GM21381 (cell line): ENCODE measurements at regions not wholly inside any gene's neighbourhood (a gene's known extent, or its start where the extent isn't known, plus 50 kb on each side); places are given as distances from the start of the nearest gene placed in this dataset.

Experiments used
- ATAC-seq: cut with Tn5 transposase; IDR thresholded peaks from one replicate; pipeline ENCODE4 v1.9.1; 2021; ENCODE audit warnings: mild to moderate bottlenecking, moderate library complexity; ENCODE audit not compliant: unreplicated experiment

- ATAC-seq, result peak; percentile 72
These were observed 116.8 kb downstream of the TOMM20 start for GRCh38 chr1:235011599-235012435.

- ATAC-seq, result no peak
These were observed 117.5 kb downstream of the TOMM20 start for GRCh38 chr1:235011064-235011598.

- no peak for ATAC-seq
These were observed 118.9 kb downstream of the TOMM20 start for GRCh38 chr1:235009561-235010306.

GRCh38 chr1:235009074-235009473, 119.6 kb downstream of the TOMM20 start:
- no peak for ATAC-seq

GRCh38 chr1:235008239-235008638, 120.4 kb downstream of the TOMM20 start:
- no peak for ATAC-seq

- no peak for ATAC-seq
These were observed 121.8 kb downstream of the TOMM20 start for GRCh38 chr1:235006816-235007215.

GRCh38 chr1:235006132-235006721, 122.4 kb downstream of the TOMM20 start:
- no peak for ATAC-seq

- ATAC-seq, result no peak
These were observed 123.7 kb downstream of the TOMM20 start for GRCh38 chr1:235004840-235005391.

GRCh38 chr1:235004276-235004675, 124.4 kb downstream of the TOMM20 start:
- ATAC-seq, result no peak

GRCh38 chr1:235002706-235003300, 125.8 kb downstream of the TOMM20 start:
- no peak for ATAC-seq

- no peak for ATAC-seq
These were observed 129.1 kb downstream of the TOMM20 start for GRCh38 chr1:234999513-234999940.

GRCh38 chr1:234997896-234998741, 130.5 kb downstream of the TOMM20 start:
- ATAC-seq, result no peak

- no peak for ATAC-seq
These were observed 131.3 kb downstream of the TOMM20 start for GRCh38 chr1:234997201-234997895.

- no peak for ATAC-seq
These were observed 132.3 kb downstream of the TOMM20 start for GRCh38 chr1:234996245-234996757.

- ATAC-seq, result no peak
These were observed 134.0 kb downstream of the TOMM20 start for GRCh38 chr1:234994436-234995295.

- no peak for ATAC-seq
These were observed 136.6 kb downstream of the TOMM20 start for GRCh38 chr1:234992065-234992464.

GRCh38 chr1:234990874-234991801, 137.5 kb downstream of the TOMM20 start:
- ATAC-seq, result no peak
